HG03575 (cell line): ENCODE measurements at regions not wholly inside any gene's neighbourhood (a gene's known extent, or its start where the extent isn't known, plus 50 kb on each side); places are given as distances from the start of the nearest gene placed in this dataset.
"Not testable (repeated sequence)": the region's sequence is repeated elsewhere in the genome, so short reads cannot be mapped to it uniquely, and the experiment has no call there.

Experiments used
- ATAC-seq: cut with Tn5 transposase; IDR thresholded peaks from one replicate; pipeline ENCODE4 v1.9.1; 2021; ENCODE audit not compliant: unreplicated experiment, insufficient number of reproducible peaks, low FRiP score; ENCODE audit errors: extremely low read depth

GRCh38 chr20:12723811-12724210 lies 285.0 kb upstream of the SPTLC3 start:
- ATAC-seq = no peak

- ATAC-seq = no peak
Observed at GRCh38 chr20:12728782-12729181, 280.0 kb upstream of the SPTLC3 start.

- ATAC-seq = no peak
Observed at GRCh38 chr20:12729326-12729725, 279.4 kb upstream of the SPTLC3 start.

- ATAC-seq = no peak
Observed at GRCh38 chr20:12733811-12734210, 275.0 kb upstream of the SPTLC3 start.

- ATAC-seq = no peak
Observed at GRCh38 chr20:12737497-12737896, 271.3 kb upstream of the SPTLC3 start.

- no peak for ATAC-seq
Observed at GRCh38 chr20:12737900-12738299, 270.9 kb upstream of the SPTLC3 start.

GRCh38 chr20:12740647-12741046 lies 268.1 kb upstream of the SPTLC3 start:
- ATAC-seq = no peak

- ATAC-seq = no peak
Observed at GRCh38 chr20:12744037-12744436, 264.7 kb upstream of the SPTLC3 start.

GRCh38 chr20:12748359-12748994 lies 260.3 kb upstream of the SPTLC3 start:
- no peak for ATAC-seq

- no peak for ATAC-seq
Observed at GRCh38 chr20:12750221-12750620, 258.6 kb upstream of the SPTLC3 start.

- not testable (repeated sequence) for ATAC-seq
Observed at GRCh38 chr20:12752900-12753693, 255.7 kb upstream of the SPTLC3 start.

GRCh38 chr20:12753742-12754141 lies 255.0 kb upstream of the SPTLC3 start:
- ATAC-seq = not testable (repeated sequence)

- ATAC-seq = not testable (repeated sequence)
Observed at GRCh38 chr20:12759493-12759892, 249.3 kb upstream of the SPTLC3 start.

- no peak for ATAC-seq
Observed at GRCh38 chr20:12762725-12763124, 246.0 kb upstream of the SPTLC3 start.

GRCh38 chr20:12763406-12763805 lies 245.4 kb upstream of the SPTLC3 start:
- no peak for ATAC-seq

- no peak for ATAC-seq
Observed at GRCh38 chr20:12764053-12764452, 244.7 kb upstream of the SPTLC3 start.

GRCh38 chr20:12764851-12765250 lies 243.9 kb upstream of the SPTLC3 start:
- ATAC-seq = no peak

GRCh38 chr20:12773936-12774335 lies 234.8 kb upstream of the SPTLC3 start:
- no peak for ATAC-seq

- no peak for ATAC-seq
Observed at GRCh38 chr20:12775041-12775440, 233.7 kb upstream of the SPTLC3 start.

GRCh38 chr20:12777016-12777415 lies 231.8 kb upstream of the SPTLC3 start:
- no peak for ATAC-seq

GRCh38 chr20:12786276-12786675 lies 222.5 kb upstream of the SPTLC3 start:
- ATAC-seq = no peak
